GM21526 (cell line): ENCODE measurements at regions not wholly inside any gene's neighbourhood (a gene's known extent, or its start where the extent isn't known, plus 50 kb on each side); places are given as distances from the start of the nearest gene placed in this dataset.
"Not testable (repeated sequence)": the region's sequence is repeated elsewhere in the genome, so short reads cannot be mapped to it uniquely, and the experiment has no call there.

Source experiments
- ATAC-seq: cut with Tn5 transposase; IDR thresholded peaks from one replicate; pipeline ENCODE4 v1.9.1; 2021; ENCODE audit warnings: moderate library complexity; ENCODE audit not compliant: unreplicated experiment, low FRiP score

DNA sequence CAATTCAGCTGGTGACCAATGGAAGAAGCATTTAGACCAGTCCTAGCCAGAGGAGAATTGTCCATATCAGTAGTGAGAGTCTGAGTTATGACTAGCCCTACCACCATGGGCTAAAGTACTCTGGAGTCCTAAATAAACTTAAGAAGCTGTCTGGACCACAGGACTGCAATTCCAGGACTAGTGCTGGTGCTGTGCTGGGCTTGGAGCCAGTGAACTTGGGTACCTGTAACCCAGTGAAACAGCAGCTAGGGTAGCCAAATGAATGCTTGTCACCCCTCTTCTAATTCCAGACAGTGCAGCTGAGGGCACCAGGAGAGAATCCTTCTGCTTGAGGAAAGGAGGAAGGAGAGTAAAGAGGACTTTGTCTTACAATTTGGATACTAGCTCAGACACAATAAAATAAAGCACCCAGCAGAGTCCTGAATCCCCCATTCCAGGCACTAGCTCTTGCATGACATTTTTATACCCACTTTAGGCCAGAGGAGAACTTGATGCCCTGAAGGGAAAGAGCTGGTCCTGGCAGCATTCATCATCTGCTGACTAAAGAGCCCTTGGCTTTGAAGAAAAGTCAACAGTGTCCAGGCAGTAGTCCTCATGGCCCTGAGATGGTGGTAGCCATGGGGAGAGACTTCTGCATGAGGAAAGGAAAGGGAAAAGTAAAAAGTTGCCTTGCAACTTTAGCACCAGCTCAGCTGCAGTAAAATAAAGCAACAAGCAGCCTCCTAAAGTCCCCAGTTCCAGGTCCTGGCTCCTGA is 2675.7 kb downstream of the PCDH7 start:
- ATAC-seq, result no peak

DNA sequence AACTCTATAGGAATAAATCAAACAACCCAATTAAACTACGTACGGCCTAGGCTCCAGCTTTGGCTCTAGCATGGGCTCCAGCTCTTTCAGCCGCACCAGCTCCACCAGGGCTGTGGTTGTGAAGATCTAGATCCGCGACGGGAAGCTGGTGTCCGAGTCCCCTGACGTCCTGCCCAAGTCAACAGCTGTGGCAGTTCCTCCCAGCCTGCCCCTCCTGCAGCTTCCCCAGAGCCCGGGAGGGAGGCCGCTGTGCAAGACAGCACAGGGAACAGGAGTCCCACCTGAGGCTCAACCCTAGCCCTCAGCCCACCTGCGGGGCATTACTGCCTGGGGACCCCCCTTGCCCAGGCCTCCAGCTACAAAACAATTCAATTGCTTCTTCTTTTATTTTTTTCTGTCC is 2680.3 kb downstream of the PCDH7 start:
- ATAC-seq, result no peak

DNA sequence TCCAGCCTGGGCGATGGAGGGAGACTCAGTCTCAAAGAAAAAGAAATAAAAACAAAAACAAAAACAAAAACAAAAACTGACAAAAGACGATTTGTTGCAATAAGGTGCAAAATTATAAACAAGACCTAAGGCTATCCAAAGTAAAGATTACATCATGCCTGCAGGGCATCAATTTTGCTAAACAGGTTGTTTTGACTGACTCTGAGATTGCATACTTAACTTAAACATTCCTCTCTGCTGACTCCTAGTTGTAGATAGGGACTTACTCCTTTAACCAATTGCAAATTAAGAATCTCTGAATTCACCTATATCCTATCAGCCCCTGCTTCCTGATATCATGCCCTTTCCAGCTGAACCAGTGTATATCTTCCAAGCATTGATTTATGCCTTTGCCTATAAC is 2687.3 kb downstream of the PCDH7 start:
- ATAC-seq, result no peak

DNA sequence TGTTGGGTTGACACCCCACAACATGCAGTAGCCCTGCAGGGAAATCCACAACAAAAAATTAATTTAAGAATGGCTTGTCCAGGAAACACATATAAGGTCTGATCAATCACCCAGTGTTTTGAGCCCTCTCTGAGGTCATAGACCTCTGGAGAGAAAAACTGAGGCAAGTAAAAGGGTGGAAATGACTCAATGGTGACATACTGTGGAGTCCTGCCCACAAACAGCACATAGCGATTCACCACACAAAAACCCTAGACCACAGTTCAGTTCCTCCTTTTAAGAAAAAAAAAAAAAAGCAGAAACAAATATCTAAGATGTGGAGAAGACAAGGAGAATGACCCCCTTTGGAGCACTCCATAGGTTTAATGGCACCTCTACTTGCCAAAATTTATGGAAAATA is 2691.0 kb downstream of the PCDH7 start:
- no peak for ATAC-seq

DNA sequence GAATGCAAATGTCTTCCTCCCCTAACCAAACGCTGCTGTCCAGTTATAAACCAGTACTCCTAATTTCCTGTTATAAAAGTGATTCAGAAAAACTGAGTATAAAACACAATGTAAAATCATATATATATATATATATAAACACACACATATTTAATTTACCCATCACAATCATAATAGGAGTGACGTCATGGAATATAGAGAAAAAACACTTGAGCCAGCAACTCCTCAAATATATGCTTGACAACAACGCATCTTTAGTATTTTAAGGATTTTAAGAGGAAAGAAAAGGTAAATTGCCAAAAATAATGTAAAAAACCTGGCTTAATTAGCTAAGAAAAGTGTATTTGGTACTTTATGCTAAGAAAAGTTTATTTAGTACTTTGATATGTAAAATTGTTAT is 2701.7 kb downstream of the PCDH7 start:
- no peak for ATAC-seq

DNA sequence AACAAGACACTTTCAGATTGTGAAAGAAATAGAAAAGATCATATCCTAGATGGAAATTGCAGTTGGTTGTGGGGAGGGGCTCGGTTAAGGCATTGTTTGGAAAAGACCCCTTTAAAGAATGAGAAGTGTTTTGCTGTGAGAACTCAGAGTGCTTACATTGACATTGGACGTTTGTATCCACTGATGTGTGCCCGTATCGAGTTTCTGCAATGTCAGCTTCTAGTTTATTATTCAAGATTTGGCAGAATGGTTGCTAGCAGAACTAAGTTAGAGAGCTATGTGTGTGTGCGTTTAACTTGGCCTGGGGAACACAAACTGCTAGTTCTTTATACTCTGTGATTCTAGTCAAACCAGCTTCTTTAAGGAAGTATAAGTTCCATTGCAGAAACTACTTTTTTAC is 2702.5 kb downstream of the PCDH7 start:
- no peak for ATAC-seq

DNA sequence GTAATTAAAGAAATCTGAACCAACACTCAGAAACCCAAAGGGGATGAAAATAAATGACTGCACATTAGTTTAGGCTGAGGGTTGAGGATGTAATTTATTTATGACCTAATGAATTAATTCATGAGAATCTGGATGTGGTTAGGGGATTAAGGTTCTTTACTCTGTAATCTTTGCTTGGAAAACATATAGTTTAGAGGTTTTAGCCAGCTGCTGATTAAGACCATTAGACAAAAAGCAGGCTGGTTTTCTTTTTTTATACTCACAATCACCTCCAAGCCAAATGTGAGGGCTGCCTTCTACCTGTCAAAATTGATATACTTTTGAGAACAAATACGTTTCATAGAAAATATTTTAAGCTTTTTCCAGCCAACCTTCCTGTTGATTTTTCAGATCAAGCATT is 2705.8 kb downstream of the PCDH7 start:
- ATAC-seq, result no peak

DNA sequence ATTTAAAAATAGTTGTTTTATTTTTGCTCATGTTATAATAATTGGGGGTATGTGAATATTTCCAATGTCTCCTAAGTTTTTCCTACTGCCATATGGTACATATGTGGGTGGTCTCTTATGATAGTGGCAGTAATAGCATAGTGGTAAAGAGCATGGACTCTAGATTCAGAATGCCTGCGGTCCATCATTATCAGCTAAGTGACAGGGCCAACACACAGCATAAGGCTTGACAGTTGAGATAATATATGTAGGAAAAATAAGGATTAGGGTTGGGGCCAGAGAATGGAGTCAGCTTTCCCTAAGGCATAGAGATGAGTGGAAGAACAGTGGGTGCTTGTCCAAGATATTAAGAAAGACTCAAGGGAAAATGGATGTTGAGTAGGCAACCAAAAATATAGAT is 2707.5 kb downstream of the PCDH7 start:
- no peak for ATAC-seq

DNA sequence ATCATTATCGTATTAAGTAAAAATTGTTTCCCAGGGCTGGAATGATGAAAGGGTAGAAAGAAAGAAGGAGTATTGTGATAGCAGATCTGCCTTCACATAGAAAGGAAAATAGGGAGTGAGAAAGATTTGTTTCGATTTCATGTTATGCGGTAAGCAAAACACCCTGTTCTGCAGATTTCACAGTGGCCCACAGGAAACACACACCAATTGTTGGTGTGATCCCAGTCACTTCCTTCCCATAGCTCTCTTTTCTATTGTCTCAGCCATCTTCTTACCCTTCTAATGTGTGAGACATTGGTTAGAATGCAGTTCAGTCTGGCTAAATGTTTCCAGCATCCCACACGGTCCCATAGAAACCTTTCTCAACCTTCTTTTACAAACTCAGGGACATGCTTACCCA is 2709.8 kb downstream of the PCDH7 start:
- no peak for ATAC-seq

DNA sequence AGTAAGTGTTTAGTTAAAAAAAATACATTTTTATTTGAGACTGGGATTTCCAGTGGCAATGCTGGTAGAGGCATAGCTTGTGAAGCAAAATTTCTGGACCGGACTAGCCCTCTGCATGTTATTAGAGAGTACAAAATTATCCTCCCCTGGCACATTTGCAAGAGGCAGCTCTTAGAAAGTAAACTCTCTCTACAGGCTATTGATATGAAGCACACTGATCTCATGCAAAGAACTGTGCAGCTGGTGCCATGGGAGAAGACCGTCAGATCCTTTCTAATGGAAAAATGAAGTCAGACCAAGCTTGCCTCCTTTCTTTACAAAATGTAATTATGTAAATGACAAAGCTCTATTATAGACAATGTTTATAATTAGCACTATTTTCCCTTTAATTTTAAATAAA is 2717.2 kb downstream of the PCDH7 start:
- ATAC-seq, result no peak

DNA sequence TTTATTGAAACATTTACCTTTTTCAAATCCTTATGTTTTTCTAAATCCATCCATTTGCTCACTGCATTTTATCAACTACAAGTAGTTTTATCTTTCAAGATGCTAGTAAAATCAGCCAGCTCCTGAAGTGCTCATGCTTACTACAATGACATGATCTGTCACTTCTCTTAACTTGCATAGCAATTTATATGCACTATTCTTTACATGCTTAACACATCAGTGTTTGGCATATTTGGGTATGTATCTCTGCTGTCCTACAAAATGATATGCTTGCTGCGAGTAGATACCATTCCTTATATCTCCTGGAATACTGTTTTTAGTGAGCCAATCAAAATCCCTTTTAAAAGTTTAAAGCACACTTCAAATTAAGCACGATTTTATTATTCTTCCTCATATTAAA is 2726.8 kb downstream of the PCDH7 start:
- no peak for ATAC-seq

DNA sequence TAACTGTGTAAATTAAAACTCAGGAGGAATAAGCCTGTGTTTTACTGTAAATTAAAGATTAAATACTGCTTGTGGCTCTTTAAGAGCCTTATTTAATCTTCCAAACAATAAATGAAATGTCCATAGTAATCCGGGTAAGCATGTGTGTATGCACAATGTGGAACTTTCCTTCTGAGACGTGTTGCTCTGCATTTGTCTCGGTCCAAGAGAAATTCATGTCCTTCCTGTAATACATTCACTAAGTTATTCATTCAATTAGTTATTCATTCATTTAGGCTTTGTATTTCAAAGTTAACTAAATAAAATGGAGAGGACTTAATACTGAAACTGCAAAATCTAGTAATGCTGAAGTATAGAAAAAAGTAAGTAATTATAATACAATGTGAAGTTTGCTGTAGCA is 2728.8 kb downstream of the PCDH7 start:
- no peak for ATAC-seq

DNA sequence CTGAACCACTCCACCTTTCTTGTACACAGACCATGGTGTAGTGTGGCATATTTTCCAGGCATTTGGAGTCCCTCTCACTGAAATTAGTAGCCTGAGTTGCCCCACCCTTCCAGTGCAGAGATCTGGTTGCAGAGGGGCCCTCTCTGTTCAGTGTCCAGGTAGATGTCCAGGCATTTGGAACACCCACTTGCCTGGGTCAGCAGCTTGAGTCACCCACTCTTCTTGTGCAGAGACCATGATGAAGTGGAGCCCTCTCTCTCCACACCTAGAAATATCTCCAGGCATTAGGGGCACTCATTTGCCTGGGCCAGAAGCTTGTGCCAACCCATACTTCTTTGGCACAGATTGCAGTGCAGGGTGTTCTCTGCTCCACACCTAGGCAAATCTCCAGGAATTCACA is 2733.3 kb downstream of the PCDH7 start:
- ATAC-seq, result no peak

DNA sequence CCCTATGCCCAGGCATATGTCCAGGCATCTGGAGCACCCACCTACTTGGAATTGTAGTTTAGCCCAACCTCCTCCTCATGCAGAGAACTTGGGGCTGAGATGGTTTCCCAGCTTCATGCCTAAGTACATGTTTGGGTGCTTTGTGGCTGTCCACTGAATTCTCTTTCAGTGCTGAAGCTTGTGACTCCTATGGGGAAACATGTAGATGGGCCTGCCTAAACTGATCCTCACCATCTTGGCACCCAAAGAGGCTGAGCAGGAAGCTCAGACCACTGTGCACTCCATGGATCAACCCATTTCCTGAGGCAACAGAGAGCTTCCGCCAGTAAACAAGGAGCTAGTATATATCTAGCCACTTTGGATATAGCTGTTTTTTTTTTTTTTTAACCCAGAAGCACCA is 2733.7 kb downstream of the PCDH7 start:
- no peak for ATAC-seq

DNA sequence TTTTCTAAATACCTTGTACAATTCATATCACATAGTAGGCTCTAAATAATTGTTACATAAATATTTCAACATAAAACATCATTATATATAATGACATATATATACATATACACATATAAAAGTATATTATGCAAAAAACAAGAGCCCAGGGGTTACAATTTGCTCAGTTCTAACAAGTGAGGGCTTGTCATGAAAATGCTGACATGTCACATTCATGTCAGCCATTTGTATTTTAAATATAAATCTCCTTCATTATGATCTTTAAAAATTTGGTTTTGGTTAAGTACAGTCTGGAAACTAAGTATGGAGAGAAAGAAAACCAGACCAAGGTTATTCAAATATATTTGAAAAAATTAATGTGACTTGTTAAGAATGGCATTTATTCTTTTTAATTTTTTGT is 2745.4 kb downstream of the PCDH7 start:
- ATAC-seq, result no peak

DNA sequence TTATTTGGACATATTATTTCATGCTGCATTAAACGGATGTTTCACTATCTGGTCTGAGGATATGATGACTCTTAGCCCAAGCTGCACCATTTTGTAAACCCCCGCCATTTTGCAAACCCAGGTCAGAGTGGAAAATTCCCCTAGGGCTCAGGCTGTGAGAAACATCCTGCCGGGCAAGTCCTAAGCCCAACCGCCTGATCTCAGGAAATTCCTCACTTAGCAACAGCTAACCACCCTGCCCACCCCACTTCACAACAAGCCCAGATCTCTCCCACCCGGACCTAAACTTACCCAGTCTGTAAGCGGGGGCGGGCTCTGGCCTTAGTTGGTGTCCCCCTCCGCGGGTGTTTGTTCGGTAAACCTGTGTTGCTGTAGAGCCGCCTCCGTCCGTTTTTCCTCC is 2747.1 kb downstream of the PCDH7 start:
- no peak for ATAC-seq

DNA sequence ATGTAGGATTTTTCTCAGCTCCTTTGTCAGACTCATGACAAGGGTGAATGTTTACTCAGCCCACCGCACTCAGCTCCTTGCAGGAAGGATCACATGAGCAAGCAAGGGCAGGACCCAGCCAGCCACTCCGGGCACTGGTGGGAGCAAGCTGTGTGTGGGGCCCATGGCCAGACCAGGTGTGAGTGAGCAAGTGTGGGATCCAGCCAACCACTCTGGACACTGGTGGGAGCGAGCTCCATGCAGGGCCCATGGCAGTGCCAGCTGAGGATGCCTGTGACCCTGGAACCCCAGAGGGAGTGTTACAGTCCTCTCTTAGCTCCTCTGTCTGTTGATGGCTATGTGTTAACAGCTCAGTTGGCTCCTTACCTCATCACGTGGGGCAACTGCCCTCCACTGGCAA is 2750.6 kb downstream of the PCDH7 start:
- no peak for ATAC-seq

DNA sequence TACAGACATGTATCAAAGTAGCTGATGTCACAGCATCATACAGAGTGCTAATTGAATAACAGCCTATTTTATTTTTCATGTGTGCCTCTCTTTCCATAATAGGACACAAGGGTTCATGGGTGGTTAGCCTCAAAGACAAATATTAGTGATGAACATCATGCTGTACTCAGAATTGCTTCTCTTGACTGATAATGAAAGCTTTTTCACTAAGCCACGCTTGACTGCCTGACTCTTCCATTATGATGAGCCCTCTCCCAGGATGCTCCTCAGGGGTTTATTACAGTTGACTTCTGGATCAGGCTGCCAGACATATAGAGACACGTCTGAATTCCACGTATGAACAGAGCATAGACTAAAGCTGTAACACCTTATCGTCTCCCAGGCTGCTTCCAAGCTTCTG is 2757.5 kb downstream of the PCDH7 start:
- ATAC-seq, result no peak

DNA sequence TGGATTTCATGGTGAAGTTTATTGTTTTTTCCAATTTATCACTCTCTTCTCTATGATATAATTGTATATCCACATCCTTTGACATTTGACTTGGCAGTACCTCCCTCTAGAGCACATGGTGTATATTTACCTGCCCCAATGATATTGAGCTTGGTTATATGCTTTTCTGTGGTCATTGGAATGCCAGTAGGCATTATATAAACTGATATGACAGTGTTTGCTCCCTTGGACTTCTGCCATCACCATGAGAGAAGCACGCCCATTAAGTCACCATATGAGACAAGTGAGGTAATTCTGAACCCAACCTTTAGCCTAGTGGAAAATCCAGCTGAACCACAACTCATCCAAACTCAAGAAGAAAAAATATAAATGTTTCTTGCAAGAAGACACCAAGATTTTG is 2761.5 kb downstream of the ARAP2 start:
- ATAC-seq, result no peak

DNA sequence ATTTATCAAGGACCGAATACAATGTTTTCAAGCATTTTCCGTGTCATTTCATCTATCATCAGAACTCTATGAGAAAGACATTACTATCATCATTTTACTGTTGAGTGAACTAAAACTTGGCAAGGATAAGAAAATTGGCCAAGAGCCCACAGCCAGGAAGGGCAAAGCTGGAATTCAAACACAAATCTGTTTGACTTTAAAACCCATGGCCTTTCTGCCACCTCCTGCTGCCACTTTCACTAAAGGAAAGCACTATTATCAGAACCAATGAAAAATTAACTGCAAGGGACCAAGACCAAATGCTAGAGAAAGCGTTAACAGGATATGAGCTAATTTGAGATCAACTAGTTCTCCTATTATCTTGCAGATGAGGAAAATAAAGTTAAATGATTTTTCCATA is 2759.2 kb downstream of the ARAP2 start:
- ATAC-seq, result no peak

DNA sequence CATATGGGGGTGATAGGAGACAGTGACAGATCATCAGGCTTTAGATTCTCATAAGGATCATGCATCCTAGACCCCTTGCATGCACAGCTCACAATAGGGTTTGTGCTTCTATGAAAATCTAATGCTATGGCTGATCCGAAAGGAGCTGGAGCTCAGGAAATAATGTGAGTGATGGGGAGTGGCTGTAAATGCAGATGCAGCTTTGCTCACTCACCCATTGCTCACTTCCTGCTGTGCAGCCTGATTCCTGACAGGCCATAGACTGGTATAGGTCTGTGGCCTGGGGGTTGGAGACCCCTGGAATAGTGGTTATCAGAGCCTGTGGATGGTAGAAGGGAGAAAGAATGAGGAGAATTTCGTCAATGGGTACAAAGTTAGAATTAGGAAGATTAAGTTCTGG is 2751.1 kb downstream of the ARAP2 start:
- ATAC-seq, result no peak

DNA sequence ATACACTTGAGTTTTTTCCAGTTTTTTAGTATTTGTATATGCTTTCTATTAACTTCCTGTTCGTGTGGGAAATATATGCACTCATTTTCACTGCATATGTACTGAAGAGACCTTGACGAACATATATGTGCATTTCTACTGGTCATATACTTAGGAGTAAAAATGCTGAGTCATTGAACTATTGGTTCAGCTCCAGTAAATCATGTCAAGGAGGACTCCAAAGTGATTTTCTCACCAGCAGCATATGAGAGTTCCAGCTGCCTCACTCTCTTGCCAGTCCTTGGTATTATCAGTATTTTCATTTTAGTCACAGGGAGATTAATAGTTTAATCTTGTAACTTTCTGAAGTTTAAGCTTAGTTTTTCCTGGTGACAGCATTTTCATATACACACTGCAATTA is 2750.2 kb downstream of the ARAP2 start:
- ATAC-seq, result no peak

DNA sequence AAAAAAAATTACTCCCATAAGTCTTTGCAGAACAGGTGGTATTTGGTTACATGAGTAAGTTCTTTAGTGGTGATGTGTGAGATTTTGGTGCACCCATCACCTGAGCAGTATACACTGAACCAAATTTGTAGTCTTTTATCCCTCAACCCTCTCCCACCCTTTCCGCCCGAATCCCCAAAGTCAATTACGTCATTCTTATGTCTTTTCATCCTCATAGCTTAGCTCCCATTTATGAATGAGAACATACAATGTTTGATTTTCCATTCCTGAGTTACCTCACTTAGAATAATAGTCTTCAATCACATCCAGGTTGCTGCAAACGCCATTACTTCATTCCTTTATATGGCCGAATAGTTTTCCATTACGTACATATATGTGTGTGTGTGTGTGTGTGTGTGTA is 2742.7 kb downstream of the ARAP2 start:
- not testable (repeated sequence) for ATAC-seq
